PC-9 (cell line): ENCODE measurements at regions not wholly inside any gene's neighbourhood (a gene's known extent, or its start where the extent isn't known, plus 50 kb on each side); places are given as distances from the start of the nearest gene placed in this dataset.

Experiments used
- BruUV-seq: library from RNA; stranded (reverse); fragments of 400-500 nt; replicated peaks from 2 replicates; lab custom pipeline; 2021; lab: Mats Ljungman, UMichigan
- CTCF ChIA-PET: fragments of 300-600 bp; sonication (Branson Sonifier 250); formaldehyde crosslinking; loops from one replicate; lab custom pipeline; 2022; ENCODE audit warnings: antibody characterized with exemption; lab: Charles Lee
- POLR2A ChIA-PET: fragments of 300-600 bp; sonication (Branson Sonifier 250); formaldehyde crosslinking; loops from one replicate; lab custom pipeline; 2022; ENCODE audit warnings: antibody characterized with exemption; ENCODE audit not compliant: unreplicated experiment; lab: Charles Lee
- DNase-seq, 2 experiments: peaks; one replicate each; pipeline versions ENCODE4 v3.0.0 to v3.0.0-alpha.2; 2015 to 2022; ENCODE audit warnings: mixed read lengths in 1 of 2
- H2AFZ ChIP-seq: fragments of 200-600 bp; sonication (generic); 2 replicates; pipeline ENCODE4 v1.8.1; 2017; ENCODE audit warnings: antibody characterized with exemption
- H3F3A ChIP-seq: fragments of 200-600 bp; sonication (generic); 2 replicates; pipeline ENCODE4 v1.8.1; 2017; ENCODE audit warnings: antibody characterized with exemption, mild to moderate bottlenecking, low read depth; ENCODE audit not compliant: insufficient read depth
- H3K27ac ChIP-seq: fragments of 200-600 bp; sonication (generic); 2 replicates; pipeline ENCODE4 v1.6.1; 2016; ENCODE audit warnings: mixed run types
- H3K27me3 ChIP-seq: fragments of 200-600 bp; sonication (generic); 2 replicates; pipeline ENCODE4 v1.6.1; 2016; ENCODE audit warnings: low read depth, mixed run types; ENCODE audit not compliant: insufficient read depth
- H3K36me3 ChIP-seq: fragments of 200-600 bp; sonication (generic); 2 replicates; pipeline ENCODE4 v1.6.1; 2016; ENCODE audit warnings: low read depth, mixed run types
- H3K4me1 ChIP-seq: fragments of 200-600 bp; sonication (generic); replicated peaks from 2 replicates; pipeline ENCODE4 v1.6.1; 2016; ENCODE audit warnings: mixed run types; ENCODE audit not compliant: insufficient read depth
- H3K4me2 ChIP-seq: fragments of 200-600 bp; sonication (generic); 2 replicates; pipeline ENCODE4 v1.6.1; 2017; ENCODE audit warnings: mixed run types
- H3K4me3 ChIP-seq: fragments of 200-600 bp; sonication (generic); 2 replicates; pipeline ENCODE4 v1.6.1; 2016; ENCODE audit warnings: mixed run types
- H3K79me2 ChIP-seq: fragments of 200-600 bp; sonication (generic); 2 replicates; pipeline ENCODE4 v1.6.1; 2017; ENCODE audit warnings: low read depth, mixed run types
- H3K9me2 ChIP-seq: fragments of 200-600 bp; sonication (generic); 2 replicates; pipeline ENCODE4 v1.8.1; 2017; ENCODE audit warnings: mild to moderate bottlenecking; ENCODE audit not compliant: insufficient read depth
- H3K9me3 ChIP-seq: fragments of 200-600 bp; sonication (generic); 2 replicates; pipeline ENCODE4 v1.8.1; 2016; ENCODE audit warnings: low read depth; ENCODE audit not compliant: insufficient read depth
- H4K20me1 ChIP-seq: fragments of 200-600 bp; sonication (generic); 2 replicates; pipeline ENCODE4 v1.8.1; 2017; ENCODE audit not compliant: insufficient read depth
- CTCF ChIP-seq: fragments of 200-600 bp; sonication (generic); conservative IDR thresholded peaks from 2 replicates; pipeline ENCODE4 v1.6.1; 2017; ENCODE audit warnings: mixed run types, antibody characterized with exemption, mild to moderate bottlenecking, moderate library complexity
- EZH2 ChIP-seq: fragments of 200-600 bp; sonication (generic); IDR thresholded peaks from 2 replicates; pipeline ENCODE4 v1.8.0; 2017; ENCODE audit warnings: antibody characterized with exemption, low read depth
- intact Hi-C: fragments of 100-400 bp; cut with micrococcal nuclease; formaldehyde crosslinking; loops from one replicate; pipeline ENCODE4 v1.10.0; 2022; ENCODE audit not compliant: unreplicated experiment

GRCh38 chr4:170336238-170336775 is 246.6 kb upstream of the AADAT start:
- CTCF ChIA-PET = no interaction called here
- no peak overlapping the region for H3K4me3 ChIP-seq
- no TSS peak for BruUV-seq
- no peak overlapping the region for H2AFZ ChIP-seq
- intact Hi-C loops = no loop called here
- no peaks in the 10 kb centered on the region for H3K27me3 ChIP-seq
- no peaks in the 10 kb centered on the region; the same call in 1 of the 2 replicates for H3K9me3 ChIP-seq
- no peak overlapping the region for H3K4me2 ChIP-seq
- no peak for TF ChIP-seq CTCF
- no peak for TF ChIP-seq EZH2
- no peaks in the 10 kb centered on the region for H3K79me2 ChIP-seq
- H3F3A ChIP-seq = no peaks in the 10 kb centered on the region
- no peaks in the 10 kb centered on the region for H3K9me2 ChIP-seq
- H3K4me1 ChIP-seq = no peaks in the 10 kb centered on the region
- no peaks in the 10 kb centered on the region for H4K20me1 ChIP-seq
- no peak for DNase-seq
- H3K36me3 ChIP-seq = no peaks in the 10 kb centered on the region
- no peak overlapping the region for H3K27ac ChIP-seq
- POLR2A ChIA-PET = no interaction called here

GRCh38 chr4:170325599-170325998 is 235.8 kb upstream of the AADAT start:
- intact Hi-C loops = no loop called here

GRCh38 chr4:170323623-170324022 is 233.9 kb upstream of the AADAT start:
- intact Hi-C loops = no loop called here
- CTCF ChIA-PET = no interaction called here
- BruUV-seq = no TSS peak

More at GRCh38 chr4:170325599-170325998, 235.8 kb upstream of the AADAT start:
- Histone ChIP-seq H4K20me1 (no peaks in the 10 kb centered on the region), H3K9me3 (no peaks in the 10 kb centered on the region), H3K9me2 (no peaks in the 10 kb centered on the region), H3K4me2 (no peak overlapping the region), H3K27ac (no peak overlapping the region), H2AFZ (no peak overlapping the region), H3K27me3 (no peaks in the 10 kb centered on the region), H3K36me3 (no peaks in the 10 kb centered on the region), H3F3A (no peaks in the 10 kb centered on the region), H3K79me2 (no peaks in the 10 kb centered on the region), H3K4me3 (no peak overlapping the region), H3K4me1 (no peaks in the 10 kb centered on the region)
- BruUV-seq = no TSS peak
- CTCF ChIA-PET = no interaction called here
- POLR2A ChIA-PET = no interaction called here
- DNase-seq = no peak
- TF ChIP-seq CTCF = no peak
- TF ChIP-seq EZH2 = no peak

More at GRCh38 chr4:170323623-170324022, 233.9 kb upstream of the AADAT start:
- Histone ChIP-seq H4K20me1 (no peaks in the 10 kb centered on the region), H3K27me3 (no peaks in the 10 kb centered on the region), H2AFZ (no peak overlapping the region), H3K4me3 (no peak overlapping the region), H3K4me1 (no peaks in the 10 kb centered on the region), H3K9me3 (no peaks in the 10 kb centered on the region), H3K36me3 (no peaks in the 10 kb centered on the region), H3K9me2 (no peaks in the 10 kb centered on the region), H3F3A (no peaks in the 10 kb centered on the region), H3K27ac (no peak overlapping the region), H3K4me2 (no peak overlapping the region), H3K79me2 (no peaks in the 10 kb centered on the region)
- POLR2A ChIA-PET = no interaction called here
- TF ChIP-seq CTCF = no peak
- no peak for DNase-seq
